Sigmoid colon (tissue), 6 donors: ENCODE measurements at regions not wholly inside any gene's neighbourhood (a gene's known extent, or its start where the extent isn't known, plus 50 kb on each side); places are given as distances from the start of the nearest gene placed in this dataset.

Source experiments
- DNase-seq: peaks from one replicate; pipeline ENCODE4 v3.0.0-alpha.2; 2019
- H3K27ac ChIP-seq, 4 donors: fragments of 200-600 bp; sonication (generic); one replicate each; pipeline ENCODE4 v1.5.1; 2016 to 2019; ENCODE audit warnings: mild to moderate bottlenecking in 1 of 4
- H3K27me3 ChIP-seq, 3 donors: fragments of 200-600 bp; sonication (generic); one replicate each; pipeline ENCODE4 v1.5.1; 2019; ENCODE audit warnings: mild to moderate bottlenecking in 1 of 3
- H3K36me3 ChIP-seq, 4 donors: fragments of 200-600 bp; sonication (generic); one replicate each; pipeline ENCODE4 v1.5.1; 2016 to 2019
- H3K4me1 ChIP-seq, 4 donors: fragments of 200-600 bp; sonication (generic); one replicate each; pipeline ENCODE4 v1.5.1; 2017 to 2019
- H3K4me3 ChIP-seq, 4 donors: fragments of 200-600 bp; sonication (generic); one replicate each; pipeline ENCODE4 v1.5.1; 2017 to 2019; ENCODE audit warnings: mild to moderate bottlenecking in 2 of 4, moderate library complexity in 1 of 4
- H3K9me3 ChIP-seq, 4 donors: fragments of 200-600 bp in 3 of 4; sonication (generic) in 3 of 4; one replicate each; pipeline versions ENCODE4 v1.5.1 to v1.6.1; 2013 to 2019
- EP300 ChIP-seq, 4 donors: sonication (generic); formaldehyde crosslinking; IDR thresholded peaks; one replicate each; pipeline ENCODE4 v1.6.1; 2017; ENCODE audit warnings: antibody characterized with exemption in 4 of 4
- POLR2A ChIP-seq, 2 donors: fragments of 450-650 bp; IDR thresholded peaks; one replicate each; pipeline ENCODE4 v1.6.1; 2016; ENCODE audit warnings: antibody characterized with exemption in 2 of 2, mild to moderate bottlenecking in 2 of 2, moderate library complexity in 2 of 2
- POLR2AphosphoS5 ChIP-seq, 4 donors: sonication (generic); formaldehyde crosslinking; IDR thresholded peaks; one replicate each; pipeline ENCODE4 v1.6.1; 2017; ENCODE audit warnings: antibody characterized with exemption in 4 of 4
- WGBS, 2 donors: extraction: QIAGEN DNeasy Blood & Tissue Kit; methylation state at CpG; one replicate each; pipeline ENCODE4 v1.1.7; 2013; 5-methylcytosine and 5-hydroxymethylcytosine counted together
- intact Hi-C: fragments of 100-400 bp; cut with DNase I; formaldehyde crosslinking; loops from one replicate; pipeline ENCODE4 v1.15.1; 2023
- TF ChIP-seq, protein P1 (sequence below), 4 experiments: fragments of 450-650 bp in 3 of 4; fragments of 200-600 bp in 1 of 4; IDR thresholded peaks; one replicate each; pipeline ENCODE4 v1.5.1; 2016 to 2019; ENCODE audit warnings: antibody characterized with exemption in 4 of 4, mild to moderate bottlenecking in 3 of 4, moderate library complexity in 2 of 4
- donor health status: healthy with polysubstance abuse.
- donor health status: healthy.

DNA sequence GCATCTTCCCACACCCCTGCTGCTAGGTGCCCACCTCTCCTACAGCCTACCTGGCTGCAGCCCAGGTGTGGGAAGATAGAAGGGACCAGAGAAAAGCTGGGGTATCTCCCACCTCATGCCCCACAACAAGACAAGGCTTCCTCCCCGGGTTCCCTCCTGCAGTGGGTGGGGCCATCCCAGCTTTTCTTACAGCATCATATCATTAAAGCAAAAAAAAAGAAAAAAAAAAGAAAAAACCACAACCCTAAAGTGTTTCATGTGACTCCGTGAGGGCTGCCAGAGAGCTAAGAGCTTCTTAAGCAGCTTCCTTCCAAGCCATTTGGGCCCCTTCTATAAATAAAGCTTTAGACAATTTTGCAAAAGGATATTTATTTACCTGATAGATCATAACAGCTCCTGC is 455.4 kb upstream of the TSHZ3 start:
- intact Hi-C loops = no loop called here
- 40 to 67% methylated on average over 2 of the region's 2 CpGs for WGBS, 2 donors
- peaks cover 0 to 4% (median 0%) of the 10 kb centered on the region in 4 donors for H3K4me1 ChIP-seq

GRCh38 chr19:31810536-31811109 is 461.4 kb upstream of the TSHZ3 start:
- no peak for DNase-seq
- intact Hi-C loops = no loop called here
- Histone ChIP-seq H3K9me3 (no peaks in the 10 kb centered on the region), H3K27ac (no peak overlapping the region), H3K36me3 (no peaks in the 10 kb centered on the region), H3K4me1 (peaks cover 0 to 4% (median 0%) of the 10 kb centered on the region in 4 donors), H3K4me3 (no peak overlapping the region), H3K27me3 (no peaks in the 10 kb centered on the region)
- TF ChIP-seq, protein P1, sequence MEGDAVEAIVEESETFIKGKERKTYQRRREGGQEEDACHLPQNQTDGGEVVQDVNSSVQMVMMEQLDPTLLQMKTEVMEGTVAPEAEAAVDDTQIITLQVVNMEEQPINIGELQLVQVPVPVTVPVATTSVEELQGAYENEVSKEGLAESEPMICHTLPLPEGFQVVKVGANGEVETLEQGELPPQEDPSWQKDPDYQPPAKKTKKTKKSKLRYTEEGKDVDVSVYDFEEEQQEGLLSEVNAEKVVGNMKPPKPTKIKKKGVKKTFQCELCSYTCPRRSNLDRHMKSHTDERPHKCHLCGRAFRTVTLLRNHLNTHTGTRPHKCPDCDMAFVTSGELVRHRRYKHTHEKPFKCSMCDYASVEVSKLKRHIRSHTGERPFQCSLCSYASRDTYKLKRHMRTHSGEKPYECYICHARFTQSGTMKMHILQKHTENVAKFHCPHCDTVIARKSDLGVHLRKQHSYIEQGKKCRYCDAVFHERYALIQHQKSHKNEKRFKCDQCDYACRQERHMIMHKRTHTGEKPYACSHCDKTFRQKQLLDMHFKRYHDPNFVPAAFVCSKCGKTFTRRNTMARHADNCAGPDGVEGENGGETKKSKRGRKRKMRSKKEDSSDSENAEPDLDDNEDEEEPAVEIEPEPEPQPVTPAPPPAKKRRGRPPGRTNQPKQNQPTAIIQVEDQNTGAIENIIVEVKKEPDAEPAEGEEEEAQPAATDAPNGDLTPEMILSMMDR (IDR thresholded peaks at IDR 0.05) = no peak
- TF ChIP-seq EP300 (IDR thresholded peaks at IDR 0.05) (no peak), POLR2AphosphoS5 (IDR thresholded peaks at IDR 0.05) (no peak), POLR2A (IDR thresholded peaks at IDR 0.05) (no peak)
- WGBS, 2 donors = 60 to 82% methylated on average over 6 of the region's 6 CpGs

More for the DNA sequence above, 455.4 kb upstream of the TSHZ3 start:
- Histone ChIP-seq H3K4me3 (no peak overlapping the region), H3K36me3 (no peaks in the 10 kb centered on the region), H3K27me3 (no peaks in the 10 kb centered on the region), H3K9me3 (no peaks in the 10 kb centered on the region), H3K27ac (no peak overlapping the region)
- no peak for DNase-seq
- TF ChIP-seq EP300 (IDR thresholded peaks at IDR 0.05) (no peak), POLR2AphosphoS5 (IDR thresholded peaks at IDR 0.05) (no peak), POLR2A (IDR thresholded peaks at IDR 0.05) (no peak)
- TF ChIP-seq, protein P1 (IDR thresholded peaks at IDR 0.05) = no peak

- no peaks in the 10 kb centered on the region for H3K36me3 ChIP-seq
- intact Hi-C loops = no loop called here
- H3K4me3 ChIP-seq = no peak overlapping the region
- peaks cover 0 to 7% (median 3%) of the 10 kb centered on the region in 4 donors for H3K4me1 ChIP-seq
- no peak overlapping the region for H3K27ac ChIP-seq
- no peaks in the 10 kb centered on the region for H3K27me3 ChIP-seq
- DNase-seq = no peak
- H3K9me3 ChIP-seq = no peaks in the 10 kb centered on the region
- 70 to 71% methylated on average over 6 of the region's 6 CpGs for WGBS, 2 donors
- TF ChIP-seq POLR2AphosphoS5 (IDR thresholded peaks at IDR 0.05) = no peak
- TF ChIP-seq, protein P1 (IDR thresholded peaks at IDR 0.05) = no peak
- TF ChIP-seq EP300 (IDR thresholded peaks at IDR 0.05) = no peak
- TF ChIP-seq POLR2A (IDR thresholded peaks at IDR 0.05) = no peak
Observed at GRCh38 chr19:31817971-31818797, 468.9 kb upstream of the TSHZ3 start.

DNA sequence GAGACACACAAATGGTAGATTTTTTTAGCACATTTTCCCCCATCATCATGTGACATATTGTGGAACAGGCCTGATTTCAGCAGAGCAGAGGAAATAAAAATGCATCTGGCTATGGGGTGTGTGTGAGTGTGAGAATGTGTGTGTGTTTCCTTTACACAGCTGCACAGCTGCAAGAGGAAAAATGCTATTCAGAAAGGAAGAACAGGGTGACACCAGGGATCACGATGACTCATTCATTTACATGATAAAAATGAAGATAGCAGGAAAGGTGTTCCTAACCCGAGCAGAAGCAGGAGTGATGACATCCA is 469.5 kb upstream of the TSHZ3 start:
- DNase-seq = no peak
- TF ChIP-seq POLR2A (IDR thresholded peaks at IDR 0.05) (no peak), POLR2AphosphoS5 (IDR thresholded peaks at IDR 0.05) (no peak), EP300 (IDR thresholded peaks at IDR 0.05) (no peak)
- TF ChIP-seq, protein P1 (IDR thresholded peaks at IDR 0.05) = no peak
- WGBS, 2 donors = 7% methylated on average over 2 of the region's 2 CpGs
- intact Hi-C loops = no loop called here
- Histone ChIP-seq H3K27me3 (no peaks in the 10 kb centered on the region), H3K36me3 (no peaks in the 10 kb centered on the region), H3K9me3 (no peaks in the 10 kb centered on the region), H3K4me3 (no peak overlapping the region), H3K27ac (no peak overlapping the region), H3K4me1 (peaks cover 0 to 7% (median 3%) of the 10 kb centered on the region in 4 donors)
